H9 (cell line): ENCODE measurements at regions not wholly inside any gene's neighbourhood (a gene's known extent, or its start where the extent isn't known, plus 50 kb on each side); places are given as distances from the start of the nearest gene placed in this dataset.

ENCODE experiments used
- DNase-seq: peaks from one replicate; pipeline ENCODE4 v3.0.0-alpha.2; 2017
- H2AFZ ChIP-seq: one replicate; pipeline ENCODE4 v1.6.1; 2013; ENCODE audit warnings: mild to moderate bottlenecking, low read length, control low read depth, moderate library complexity
- H2AK5ac ChIP-seq: 2 replicates; pipeline ENCODE4 v1.6.1; 2013; ENCODE audit warnings: low read length, control low read depth, mixed read lengths; ENCODE audit not compliant: insufficient read length
- H2BK120ac ChIP-seq: one replicate; pipeline ENCODE4 v1.6.1; 2013; ENCODE audit warnings: low read depth, mild to moderate bottlenecking, low read length, control low read depth, inconsistent platforms; ENCODE audit not compliant: poor library complexity, severe bottlenecking
- H2BK12ac ChIP-seq: 2 replicates; pipeline ENCODE4 v1.6.1; 2013; ENCODE audit warnings: low read length, control low read depth, mixed read lengths, low read depth; ENCODE audit not compliant: insufficient read length
- H2BK15ac ChIP-seq: 2 replicates; pipeline ENCODE4 v1.6.1; 2013; ENCODE audit warnings: low read depth, low read length, control low read depth
- H2BK20ac ChIP-seq: one replicate; pipeline ENCODE4 v1.6.1; 2013; ENCODE audit warnings: low read depth, mild to moderate bottlenecking, low read length, control low read depth, inconsistent platforms; ENCODE audit not compliant: poor library complexity, severe bottlenecking
- H2BK5ac ChIP-seq: 2 replicates; pipeline ENCODE4 v1.6.1; 2013; ENCODE audit warnings: low read length, control low read depth, mixed read lengths; ENCODE audit not compliant: insufficient read length
- H3K14ac ChIP-seq: 2 replicates; pipeline ENCODE4 v1.6.1; 2013; ENCODE audit warnings: low read length, control low read depth; ENCODE audit not compliant: insufficient read depth
- H3K18ac ChIP-seq: 2 replicates; pipeline ENCODE4 v1.6.1; 2013; ENCODE audit warnings: low read depth, mild to moderate bottlenecking, mixed read lengths, low read length, control low read depth; ENCODE audit not compliant: insufficient read length
- H3K23ac ChIP-seq: 2 replicates; pipeline ENCODE4 v1.6.1; 2013; ENCODE audit warnings: low read length, control low read depth, mixed read lengths, low read depth; ENCODE audit not compliant: insufficient read length
- H3K23me2 ChIP-seq: 2 replicates; pipeline ENCODE4 v1.6.1; 2013; ENCODE audit warnings: low read depth, mild to moderate bottlenecking, mixed read lengths, low read length, control low read depth; ENCODE audit not compliant: insufficient read length, poor library complexity, severe bottlenecking
- H3K27ac ChIP-seq: 2 replicates; pipeline ENCODE4 v1.5.1; 2013; ENCODE audit warnings: low read length, control low read depth, mixed read lengths, low read depth; ENCODE audit not compliant: insufficient read length
- H3K27me3 ChIP-seq: 2 replicates; pipeline ENCODE4 v1.6.1; 2013; ENCODE audit warnings: low read length, control low read depth, inconsistent platforms; ENCODE audit not compliant: insufficient read depth
- H3K4ac ChIP-seq: 2 replicates; pipeline ENCODE4 v1.6.1; 2013; ENCODE audit warnings: low read depth, mild to moderate bottlenecking, control low read depth, inconsistent platforms, low read length, moderate library complexity
- H3K4me1 ChIP-seq: 2 replicates; pipeline ENCODE4 v1.6.1; 2013; ENCODE audit warnings: low read length, control low read depth, inconsistent platforms; ENCODE audit not compliant: insufficient read depth
- H3K4me2 ChIP-seq: 2 replicates; pipeline ENCODE4 v1.6.1; 2013; ENCODE audit warnings: low read length, control low read depth, mixed read lengths; ENCODE audit not compliant: insufficient read length, insufficient read depth
- H3K56ac ChIP-seq: 2 replicates; pipeline ENCODE4 v1.6.1; 2013; ENCODE audit warnings: low read depth, mild to moderate bottlenecking, mixed read lengths, low read length, control low read depth; ENCODE audit not compliant: insufficient read length
- H3K79me1 ChIP-seq: 2 replicates; pipeline ENCODE4 v1.6.1; 2013; ENCODE audit warnings: low read depth, mild to moderate bottlenecking, moderate library complexity, low read length, control low read depth, inconsistent platforms; ENCODE audit not compliant: insufficient read depth, poor library complexity, severe bottlenecking
- H3K79me2 ChIP-seq: 2 replicates; pipeline ENCODE4 v1.6.1; 2013; ENCODE audit warnings: low read length, control low read depth, inconsistent platforms; ENCODE audit not compliant: insufficient read depth
- H3K9ac ChIP-seq: 2 replicates; pipeline ENCODE4 v1.6.1; 2013; ENCODE audit warnings: low read length, control low read depth, mixed read lengths; ENCODE audit not compliant: insufficient read length; ENCODE audit errors: extremely low read depth
- H3K9me3 ChIP-seq: one replicate; pipeline ENCODE4 v1.6.1; 2013; ENCODE audit warnings: low read depth, low read length, inconsistent platforms; ENCODE audit not compliant: control insufficient read depth
- H3T11ph ChIP-seq: one replicate; pipeline ENCODE4 v1.6.1; 2013; ENCODE audit warnings: mild to moderate bottlenecking, low read length, control low read depth, inconsistent platforms
- H4K20me1 ChIP-seq: one replicate; pipeline ENCODE4 v1.6.1; 2013; ENCODE audit not compliant: control insufficient read depth, insufficient read length, insufficient read depth
- H4K5ac ChIP-seq: 2 replicates; pipeline ENCODE4 v1.6.1; 2013; ENCODE audit warnings: low read depth, mild to moderate bottlenecking, mixed read lengths, low read length, control low read depth; ENCODE audit not compliant: insufficient read length
- H4K8ac ChIP-seq: replicated peaks from 2 replicates; pipeline ENCODE4 v1.6.1; 2013; ENCODE audit warnings: low read length, control low read depth, mixed read lengths, low read depth; ENCODE audit not compliant: insufficient read length
- H4K91ac ChIP-seq: 2 replicates; pipeline ENCODE4 v1.6.1; 2013; ENCODE audit warnings: low read depth, mild to moderate bottlenecking, moderate library complexity, mixed read lengths, low read length, control low read depth; ENCODE audit not compliant: insufficient read length
- H3K27ac Mint-ChIP-seq, 3 experiments: 2 replicates in 2 of 3; 3 replicates in 1 of 3; pipeline ENCODE4 v1.8.0; 2020 to 2021; ENCODE audit warnings: mixed read lengths in 3 of 3, mild to moderate bottlenecking in 1 of 3, moderate library complexity in 1 of 3
- H3K27me3 Mint-ChIP-seq: 2 replicates; pipeline ENCODE4 v1.8.0; 2021; ENCODE audit warnings: low read depth, mild to moderate bottlenecking, moderate library complexity, mixed read lengths
- H3K36me3 Mint-ChIP-seq, 3 experiments: 2 replicates in 2 of 3; 3 replicates in 1 of 3; pipeline ENCODE4 v1.8.0; 2020 to 2021; ENCODE audit warnings: low read depth in 3 of 3, mixed read lengths in 3 of 3; ENCODE audit not compliant: insufficient read depth in 1 of 3
- H3K4me1 Mint-ChIP-seq, 2 experiments: 2 replicates each; pipeline ENCODE4 v1.8.0; 2020; ENCODE audit warnings: mixed read lengths in 2 of 2
- H3K4me3 Mint-ChIP-seq, 2 experiments: 2 replicates in 1 of 2; 3 replicates in 1 of 2; pipeline ENCODE4 v1.8.0; 2020 to 2021; ENCODE audit warnings: mild to moderate bottlenecking in 2 of 2, mixed read lengths in 2 of 2, moderate library complexity in 1 of 2
- H3K9me3 Mint-ChIP-seq, 2 experiments: 2 replicates in 1 of 2; 3 replicates in 1 of 2; pipeline ENCODE4 v1.8.0; 2020; ENCODE audit warnings: mild to moderate bottlenecking in 2 of 2, mixed read lengths in 2 of 2, moderate library complexity in 1 of 2
- WGBS: extraction: QIAGEN DNeasy Blood & Tissue Kit; methylation state at CpG from one replicate; pipeline ENCODE4 v1.1.7; 2013; ENCODE audit warnings: missing lambda C conversion rate, low lambda C conversion rate, mixed read lengths; ENCODE audit not compliant: insufficient read length; ENCODE audit errors: extremely low coverage; 5-methylcytosine and 5-hydroxymethylcytosine counted together
- TF ChIP-seq, protein P1 (sequence below): fragments of 200-600 bp; sonication (generic); conservative IDR thresholded peaks from 3 replicates; pipeline ENCODE4 v1.8.0; 2021; ENCODE audit warnings: antibody characterized with exemption, mild to moderate bottlenecking

GRCh38 chr5:155113888-155114287 lies 100.3 kb downstream of the KIF4B start:
- Histone ChIP-seq H3K9ac (no peak overlapping the region), H3K56ac (no peak overlapping the region), H3K4me1 (no peaks in the 10 kb centered on the region), H3K18ac (no peak overlapping the region), H3K9me3 (peaks cover 10% of the 10 kb centered on the region), H3K79me2 (no peaks in the 10 kb centered on the region), H2AFZ (no peak overlapping the region), H4K5ac (no peak overlapping the region), H3K27ac (no peak overlapping the region), H3K4me2 (no peak overlapping the region), H2AK5ac (no peak overlapping the region), H2BK20ac (no peak overlapping the region), H2BK12ac (no peak overlapping the region), H3K23me2 (no peaks in the 10 kb centered on the region), H4K20me1 (no peaks in the 10 kb centered on the region), H3K23ac (no peak overlapping the region), H3K14ac (no peak overlapping the region), H3K27me3 (no peaks in the 10 kb centered on the region; the same call in 1 of the 2 replicates), H3T11ph (no peak overlapping the region), H2BK15ac (no peak overlapping the region), H2BK5ac (no peak overlapping the region), H3K4ac (no peak overlapping the region), H4K91ac (no peak overlapping the region), H3K79me1 (no peaks in the 10 kb centered on the region), H4K8ac (no peak overlapping the region), H2BK120ac (no peak overlapping the region)
- DNase-seq = no peak
- H3K36me3 Mint-ChIP-seq = peaks cover 5 to 14% (median 11%) of the 10 kb centered on the region in 3 experiments; a peak in 5 of 7 replicates
- peaks cover 15 to 16% of the 10 kb centered on the region in 2 experiments for H3K9me3 Mint-ChIP-seq
- H3K27me3 Mint-ChIP-seq = no peaks in the 10 kb centered on the region
- TF ChIP-seq, protein P1, sequence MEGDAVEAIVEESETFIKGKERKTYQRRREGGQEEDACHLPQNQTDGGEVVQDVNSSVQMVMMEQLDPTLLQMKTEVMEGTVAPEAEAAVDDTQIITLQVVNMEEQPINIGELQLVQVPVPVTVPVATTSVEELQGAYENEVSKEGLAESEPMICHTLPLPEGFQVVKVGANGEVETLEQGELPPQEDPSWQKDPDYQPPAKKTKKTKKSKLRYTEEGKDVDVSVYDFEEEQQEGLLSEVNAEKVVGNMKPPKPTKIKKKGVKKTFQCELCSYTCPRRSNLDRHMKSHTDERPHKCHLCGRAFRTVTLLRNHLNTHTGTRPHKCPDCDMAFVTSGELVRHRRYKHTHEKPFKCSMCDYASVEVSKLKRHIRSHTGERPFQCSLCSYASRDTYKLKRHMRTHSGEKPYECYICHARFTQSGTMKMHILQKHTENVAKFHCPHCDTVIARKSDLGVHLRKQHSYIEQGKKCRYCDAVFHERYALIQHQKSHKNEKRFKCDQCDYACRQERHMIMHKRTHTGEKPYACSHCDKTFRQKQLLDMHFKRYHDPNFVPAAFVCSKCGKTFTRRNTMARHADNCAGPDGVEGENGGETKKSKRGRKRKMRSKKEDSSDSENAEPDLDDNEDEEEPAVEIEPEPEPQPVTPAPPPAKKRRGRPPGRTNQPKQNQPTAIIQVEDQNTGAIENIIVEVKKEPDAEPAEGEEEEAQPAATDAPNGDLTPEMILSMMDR = no peak
- H3K4me3 Mint-ChIP-seq = no peak overlapping the region
- H3K27ac Mint-ChIP-seq = no peak overlapping the region
- WGBS = no CpG with 5 or more reads among the region's 3 CpGs
- peaks cover 0 to 1% of the 10 kb centered on the region in 2 experiments; a peak in 1 of 4 replicates for H3K4me1 Mint-ChIP-seq
